ENCODE measurements at regions not wholly inside any gene's neighbourhood (a gene's known extent, or its start where the extent isn't known, plus 50 kb on each side); places are given as distances from the start of the nearest gene placed in this dataset.

- WGBS, 2 donors = 74 to 77% methylated on average over 1 of the region's 1 CpG
- H3K9me3 ChIP-seq (ENCODE audit: control insufficient read depth in 2 of 2, insufficient read depth in 1 of 2, low read depth in 1 of 2, low read length in 1 of 2) = no peaks in the 10 kb centered on the region
- no peaks in the 10 kb centered on the region for H3K36me3 ChIP-seq (ENCODE audit: control insufficient read depth in 2 of 2, insufficient read depth in 2 of 2, low read length in 1 of 2)
- H3K27me3 ChIP-seq (ENCODE audit: control insufficient read depth in 1 of 2, insufficient read depth in 2 of 2, low read length in 2 of 2) = no peaks in the 10 kb centered on the region
- no peak overlapping the region for H3K27ac ChIP-seq (ENCODE audit: low read depth in 2 of 2, low read length in 1 of 2)
- H3K4me1 ChIP-seq (ENCODE audit: control insufficient read depth in 2 of 2, insufficient read depth in 2 of 2, low read length in 1 of 2) = no peaks in the 10 kb centered on the region
- H3K4me3 ChIP-seq (ENCODE audit: low read depth in 1 of 2, low read length in 2 of 2) = no peak overlapping the region
Measured at GRCh38 chr11:28966951-28967350, 858.8 kb downstream of the METTL15 start.

- WGBS, 2 donors = 71 to 72% methylated on average over 1 of the region's 1 CpG
- no peaks in the 10 kb centered on the region for H3K9me3 ChIP-seq (ENCODE audit: control insufficient read depth in 2 of 2, insufficient read depth in 1 of 2, low read depth in 1 of 2, low read length in 1 of 2)
- H3K36me3 ChIP-seq (ENCODE audit: control insufficient read depth in 2 of 2, insufficient read depth in 2 of 2, low read length in 1 of 2) = no peaks in the 10 kb centered on the region
- no peak overlapping the region for H3K27ac ChIP-seq (ENCODE audit: low read depth in 2 of 2, low read length in 1 of 2)
- no peaks in the 10 kb centered on the region for H3K27me3 ChIP-seq (ENCODE audit: control insufficient read depth in 1 of 2, insufficient read depth in 2 of 2, low read length in 2 of 2)
- no peaks in the 10 kb centered on the region for H3K4me1 ChIP-seq (ENCODE audit: control insufficient read depth in 2 of 2, insufficient read depth in 2 of 2, low read length in 1 of 2)
- no peak overlapping the region for H3K4me3 ChIP-seq (ENCODE audit: low read depth in 1 of 2, low read length in 2 of 2)
Measured at GRCh38 chr11:28965819-28966218, 857.6 kb downstream of the METTL15 start.

DNA sequence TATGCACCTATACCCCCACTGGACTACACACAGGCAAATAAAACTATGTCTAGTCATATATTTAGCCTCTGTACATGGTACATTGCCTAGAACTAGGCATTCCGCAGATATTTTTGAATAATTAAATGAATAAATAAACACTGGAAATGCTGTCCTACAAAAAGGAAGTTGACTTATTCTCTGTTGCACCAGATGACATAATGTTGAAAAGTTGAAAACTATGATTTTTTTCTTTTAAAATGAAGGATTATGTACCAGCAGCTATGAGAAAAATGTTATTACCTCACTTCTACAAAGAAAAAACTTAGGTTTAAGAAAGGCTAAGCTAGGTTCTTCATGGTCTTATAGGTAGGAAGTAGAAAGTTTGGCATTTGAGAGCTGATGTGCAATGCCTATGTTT, 856.6 kb downstream of the METTL15 start:
- Histone ChIP-seq H3K27me3 (ENCODE audit: control insufficient read depth in 1 of 2, insufficient read depth in 2 of 2, low read length in 2 of 2) (no peaks in the 10 kb centered on the region), H3K4me1 (ENCODE audit: control insufficient read depth in 2 of 2, insufficient read depth in 2 of 2, low read length in 1 of 2) (no peaks in the 10 kb centered on the region), H3K36me3 (ENCODE audit: control insufficient read depth in 2 of 2, insufficient read depth in 2 of 2, low read length in 1 of 2) (no peaks in the 10 kb centered on the region), H3K27ac (ENCODE audit: low read depth in 2 of 2, low read length in 1 of 2) (no peak overlapping the region), H3K4me3 (ENCODE audit: low read depth in 1 of 2, low read length in 2 of 2) (no peak overlapping the region), H3K9me3 (ENCODE audit: control insufficient read depth in 2 of 2, insufficient read depth in 1 of 2, low read depth in 1 of 2, low read length in 1 of 2) (no peaks in the 10 kb centered on the region)
- WGBS, 2 donors = 54 to 71% methylated on average over 1 of the region's 1 CpG

GRCh38 chr11:28963187-28963586, 855.0 kb downstream of the METTL15 start:
- Histone ChIP-seq H3K4me3 (ENCODE audit: low read depth in 1 of 2, low read length in 2 of 2) (no peak overlapping the region), H3K9me3 (ENCODE audit: control insufficient read depth in 2 of 2, insufficient read depth in 1 of 2, low read depth in 1 of 2, low read length in 1 of 2) (no peaks in the 10 kb centered on the region), H3K27me3 (ENCODE audit: control insufficient read depth in 1 of 2, insufficient read depth in 2 of 2, low read length in 2 of 2) (no peaks in the 10 kb centered on the region), H3K36me3 (ENCODE audit: control insufficient read depth in 2 of 2, insufficient read depth in 2 of 2, low read length in 1 of 2) (no peaks in the 10 kb centered on the region), H3K4me1 (ENCODE audit: control insufficient read depth in 2 of 2, insufficient read depth in 2 of 2, low read length in 1 of 2) (no peaks in the 10 kb centered on the region), H3K27ac (ENCODE audit: low read depth in 2 of 2, low read length in 1 of 2) (no peak overlapping the region)
- 18 to 36% methylated on average over 1 of the region's 1 CpG for WGBS, 2 donors

DNA sequence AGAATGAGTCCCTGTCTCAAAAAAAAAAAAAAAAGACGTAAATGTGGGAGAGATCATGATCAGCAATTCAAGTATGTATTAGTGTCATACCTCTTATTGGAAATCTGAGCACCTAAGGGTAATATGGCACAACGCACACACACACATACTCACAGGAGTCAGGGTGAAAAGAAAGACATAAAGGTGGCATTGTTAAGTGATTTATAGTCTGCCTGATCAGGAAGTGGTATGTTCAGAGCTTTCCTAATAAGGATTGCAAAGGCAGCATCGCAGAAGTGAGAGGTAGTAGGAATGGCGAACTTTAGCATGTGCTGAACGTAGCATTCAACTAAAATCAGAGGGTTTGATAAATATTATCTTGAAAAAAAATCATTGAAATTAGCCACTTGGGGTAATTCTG, 854.3 kb downstream of the METTL15 start:
- Histone ChIP-seq H3K9me3 (ENCODE audit: control insufficient read depth in 2 of 2, insufficient read depth in 1 of 2, low read depth in 1 of 2, low read length in 1 of 2) (no peaks in the 10 kb centered on the region), H3K27me3 (ENCODE audit: control insufficient read depth in 1 of 2, insufficient read depth in 2 of 2, low read length in 2 of 2) (no peaks in the 10 kb centered on the region), H3K27ac (ENCODE audit: low read depth in 2 of 2, low read length in 1 of 2) (no peak overlapping the region), H3K4me3 (ENCODE audit: low read depth in 1 of 2, low read length in 2 of 2) (no peak overlapping the region), H3K4me1 (ENCODE audit: control insufficient read depth in 2 of 2, insufficient read depth in 2 of 2, low read length in 1 of 2) (no peaks in the 10 kb centered on the region), H3K36me3 (ENCODE audit: control insufficient read depth in 2 of 2, insufficient read depth in 2 of 2, low read length in 1 of 2) (no peaks in the 10 kb centered on the region)
- 74 to 75% methylated on average over 5 of the region's 5 CpGs for WGBS, 2 donors

GRCh38 chr11:28961726-28962125, 853.5 kb downstream of the METTL15 start:
- no peaks in the 10 kb centered on the region for H3K9me3 ChIP-seq (ENCODE audit: control insufficient read depth in 2 of 2, insufficient read depth in 1 of 2, low read depth in 1 of 2, low read length in 1 of 2)
- H3K27ac ChIP-seq (ENCODE audit: low read depth in 2 of 2, low read length in 1 of 2) = no peak overlapping the region
- no peaks in the 10 kb centered on the region for H3K4me1 ChIP-seq (ENCODE audit: control insufficient read depth in 2 of 2, insufficient read depth in 2 of 2, low read length in 1 of 2)
- no peak overlapping the region for H3K4me3 ChIP-seq (ENCODE audit: low read depth in 1 of 2, low read length in 2 of 2)
- WGBS, 2 donors = 15 to 51% methylated on average over 1 of the region's 1 CpG
- no peaks in the 10 kb centered on the region for H3K36me3 ChIP-seq (ENCODE audit: control insufficient read depth in 2 of 2, insufficient read depth in 2 of 2, low read length in 1 of 2)
- no peaks in the 10 kb centered on the region for H3K27me3 ChIP-seq (ENCODE audit: control insufficient read depth in 1 of 2, insufficient read depth in 2 of 2, low read length in 2 of 2)

DNA sequence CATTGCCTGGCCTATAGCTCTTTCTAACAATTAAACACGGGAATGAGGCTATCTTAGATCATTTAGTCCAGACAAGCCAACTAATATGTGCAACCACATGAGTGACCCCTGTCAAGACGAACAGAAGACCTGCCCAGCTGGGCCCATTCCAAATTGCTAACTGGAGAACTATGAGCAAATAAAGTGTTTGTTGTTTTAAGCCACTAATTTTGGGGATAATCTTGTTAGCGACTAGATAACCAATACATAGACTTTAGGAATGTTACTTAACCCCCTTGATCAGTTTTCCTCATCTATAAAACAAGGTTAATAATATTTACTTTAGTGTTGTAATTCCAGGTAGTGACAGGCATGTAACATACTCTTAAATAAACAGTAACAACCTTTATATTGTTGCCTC, 848.3 kb downstream of the METTL15 start:
- H3K4me1 ChIP-seq (ENCODE audit: control insufficient read depth in 2 of 2, insufficient read depth in 2 of 2, low read length in 1 of 2) = no peaks in the 10 kb centered on the region
- H3K27ac ChIP-seq (ENCODE audit: low read depth in 2 of 2, low read length in 1 of 2) = no peak overlapping the region
- WGBS, 2 donors = 52 to 57% methylated on average over 3 of the region's 3 CpGs
- H3K27me3 ChIP-seq (ENCODE audit: control insufficient read depth in 1 of 2, insufficient read depth in 2 of 2, low read length in 2 of 2) = no peaks in the 10 kb centered on the region
- no peak overlapping the region for H3K4me3 ChIP-seq (ENCODE audit: low read depth in 1 of 2, low read length in 2 of 2)
- no peaks in the 10 kb centered on the region for H3K9me3 ChIP-seq (ENCODE audit: control insufficient read depth in 2 of 2, insufficient read depth in 1 of 2, low read depth in 1 of 2, low read length in 1 of 2)
- no peaks in the 10 kb centered on the region for H3K36me3 ChIP-seq (ENCODE audit: control insufficient read depth in 2 of 2, insufficient read depth in 2 of 2, low read length in 1 of 2)

- H3K27me3 ChIP-seq (ENCODE audit: control insufficient read depth in 1 of 2, insufficient read depth in 2 of 2, low read length in 2 of 2) = no peaks in the 10 kb centered on the region
- H3K9me3 ChIP-seq (ENCODE audit: control insufficient read depth in 2 of 2, insufficient read depth in 1 of 2, low read depth in 1 of 2, low read length in 1 of 2) = peaks cover 0 to 3% of the 10 kb centered on the region in 2 donors
- H3K27ac ChIP-seq (ENCODE audit: low read depth in 2 of 2, low read length in 1 of 2) = no peak overlapping the region
- no peak overlapping the region for H3K4me3 ChIP-seq (ENCODE audit: low read depth in 1 of 2, low read length in 2 of 2)
- no peaks in the 10 kb centered on the region for H3K36me3 ChIP-seq (ENCODE audit: control insufficient read depth in 2 of 2, insufficient read depth in 2 of 2, low read length in 1 of 2)
- 79 to 97% methylated on average over 1 of the region's 1 CpG for WGBS, 2 donors
- no peaks in the 10 kb centered on the region for H3K4me1 ChIP-seq (ENCODE audit: control insufficient read depth in 2 of 2, insufficient read depth in 2 of 2, low read length in 1 of 2)
Measured at GRCh38 chr11:28951191-28951590, 843.0 kb downstream of the METTL15 start.

DNA sequence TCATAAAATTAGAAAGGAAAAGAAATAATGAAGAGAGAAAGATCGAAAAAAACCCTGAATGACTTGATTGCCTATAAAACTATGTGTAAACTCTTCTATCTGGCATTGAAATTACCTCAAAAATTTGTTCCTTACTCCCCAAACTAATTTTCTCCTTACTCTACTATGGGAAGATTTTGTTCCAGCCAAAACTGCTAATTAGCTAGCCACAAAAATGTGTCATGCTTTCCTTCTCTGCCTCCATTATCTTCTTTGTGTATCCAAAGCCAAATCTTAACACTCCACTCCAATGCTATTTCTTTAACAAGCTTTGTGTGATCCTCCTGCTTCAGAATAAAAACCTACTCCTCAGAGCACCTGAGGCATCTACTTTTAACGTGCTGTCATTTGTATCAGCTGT, 831.2 kb downstream of the METTL15 start:
- no peak overlapping the region for H3K4me3 ChIP-seq (ENCODE audit: low read depth in 1 of 2, low read length in 2 of 2)
- WGBS, 2 donors = 47 to 54% methylated on average over 2 of the region's 2 CpGs
- H3K4me1 ChIP-seq (ENCODE audit: control insufficient read depth in 2 of 2, insufficient read depth in 2 of 2, low read length in 1 of 2) = no peaks in the 10 kb centered on the region
- H3K27ac ChIP-seq (ENCODE audit: low read depth in 2 of 2, low read length in 1 of 2) = no peak overlapping the region
- no peaks in the 10 kb centered on the region for H3K9me3 ChIP-seq (ENCODE audit: control insufficient read depth in 2 of 2, insufficient read depth in 1 of 2, low read depth in 1 of 2, low read length in 1 of 2)
- H3K36me3 ChIP-seq (ENCODE audit: control insufficient read depth in 2 of 2, insufficient read depth in 2 of 2, low read length in 1 of 2) = no peaks in the 10 kb centered on the region
- no peaks in the 10 kb centered on the region for H3K27me3 ChIP-seq (ENCODE audit: control insufficient read depth in 1 of 2, insufficient read depth in 2 of 2, low read length in 2 of 2)

DNA sequence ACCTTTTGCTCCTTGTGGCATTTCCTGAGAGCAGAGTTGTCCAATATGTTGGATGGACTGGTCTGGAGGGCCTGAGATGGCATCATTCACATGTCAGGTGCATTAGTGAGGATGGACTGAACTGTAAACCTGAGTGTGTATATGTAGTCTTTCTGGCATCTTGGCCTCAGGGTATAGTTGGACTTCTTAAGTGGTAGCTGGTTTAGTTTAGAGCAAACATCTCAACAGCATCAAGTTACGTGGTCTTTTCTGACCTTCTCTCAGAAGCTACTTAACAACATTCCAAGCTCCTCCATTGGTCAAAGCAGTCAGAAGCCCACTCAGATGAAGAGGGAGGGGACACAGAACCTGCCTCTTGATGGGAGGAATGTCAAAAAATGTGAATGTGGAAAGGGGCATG, 829.9 kb downstream of the METTL15 start:
- WGBS, 2 donors = 81 to 86% methylated on average over 1 of the region's 1 CpG
- no peaks in the 10 kb centered on the region for H3K36me3 ChIP-seq (ENCODE audit: control insufficient read depth in 2 of 2, insufficient read depth in 2 of 2, low read length in 1 of 2)
- no peaks in the 10 kb centered on the region for H3K27me3 ChIP-seq (ENCODE audit: control insufficient read depth in 1 of 2, insufficient read depth in 2 of 2, low read length in 2 of 2)

More for the DNA sequence above, 829.9 kb downstream of the METTL15 start:
- H3K4me1 ChIP-seq (ENCODE audit: control insufficient read depth in 2 of 2, insufficient read depth in 2 of 2, low read length in 1 of 2) = no peaks in the 10 kb centered on the region
- H3K9me3 ChIP-seq (ENCODE audit: control insufficient read depth in 2 of 2, insufficient read depth in 1 of 2, low read depth in 1 of 2, low read length in 1 of 2) = no peaks in the 10 kb centered on the region
- no peak overlapping the region for H3K4me3 ChIP-seq (ENCODE audit: low read depth in 1 of 2, low read length in 2 of 2)
- H3K27ac ChIP-seq (ENCODE audit: low read depth in 2 of 2, low read length in 1 of 2) = no peak overlapping the region

Measured in esophagus (tissue), 2 donors.